Parathyroid adenoma (tissue), 2 donors: ENCODE measurements at regions not wholly inside any gene's neighbourhood (a gene's known extent, or its start where the extent isn't known, plus 50 kb on each side); places are given as distances from the start of the nearest gene placed in this dataset.

Experiments used
- H2AFZ ChIP-seq: fragments of 300-600 bp; sonication (generic); one replicate; pipeline ENCODE4 v1.7.0; 2017; ENCODE audit warnings: antibody characterized with exemption, mild to moderate bottlenecking
- H3K27ac ChIP-seq: fragments of 300-600 bp; sonication (generic); one replicate; pipeline ENCODE4 v1.7.0; 2017
- H3K27me3 ChIP-seq: fragments of 300-600 bp; sonication (generic); one replicate; pipeline ENCODE4 v1.7.0; 2017; ENCODE audit warnings: low read length; ENCODE audit not compliant: control insufficient read depth, insufficient read depth
- H3K36me3 ChIP-seq: fragments of 300-600 bp; sonication (generic); one replicate; pipeline ENCODE4 v1.7.0; 2017; ENCODE audit warnings: low read length; ENCODE audit not compliant: control insufficient read depth, insufficient read depth
- H3K4me1 ChIP-seq: fragments of 300-600 bp; sonication (generic); one replicate; pipeline ENCODE4 v1.7.0; 2017; ENCODE audit warnings: control low read depth
- H3K4me2 ChIP-seq: fragments of 300-600 bp; sonication (generic); one replicate; pipeline ENCODE4 v1.7.0; 2017; ENCODE audit warnings: low read length
- H3K4me3 ChIP-seq: fragments of 300-600 bp; sonication (generic); one replicate; pipeline ENCODE4 v1.7.0; 2017; ENCODE audit warnings: low read depth, low read length
- H3K79me2 ChIP-seq: fragments of 300-600 bp; sonication (generic); one replicate; pipeline ENCODE4 v1.7.0; 2017; ENCODE audit warnings: control low read depth
- H3K9ac ChIP-seq: fragments of 300-600 bp; sonication (generic); one replicate; pipeline ENCODE4 v1.7.0; 2017; ENCODE audit warnings: mild to moderate bottlenecking
- H3K9me3 ChIP-seq: fragments of 300-600 bp; sonication (generic); one replicate; pipeline ENCODE4 v1.7.0; 2017; ENCODE audit warnings: low read length; ENCODE audit not compliant: control insufficient read depth
- CTCF ChIP-seq: fragments of 300-600 bp; sonication (generic); IDR thresholded peaks from one replicate; pipeline ENCODE4 v1.7.0; 2017; ENCODE audit warnings: antibody characterized with exemption, mild to moderate bottlenecking
- donor health status: primary hyperparathyroidism.

- H3K4me3 ChIP-seq, result no peak overlapping the region
- no peak overlapping the region for H3K9ac ChIP-seq
- peaks cover 13% of the 10 kb centered on the region for H3K4me1 ChIP-seq
- no peak overlapping the region for H3K27ac ChIP-seq
- H2AFZ ChIP-seq, result no peak overlapping the region
- no peaks in the 10 kb centered on the region for H3K9me3 ChIP-seq
- no peaks in the 10 kb centered on the region for H3K27me3 ChIP-seq
- TF ChIP-seq CTCF, result no peak
- H3K79me2 ChIP-seq, result no peaks in the 10 kb centered on the region
- no peak overlapping the region for H3K4me2 ChIP-seq
- no peaks in the 10 kb centered on the region for H3K36me3 ChIP-seq
Measured at GRCh38 chr6:144574796-144575195, 289.7 kb downstream of the UTRN start.

GRCh38 chr6:144575327-144575726, 290.2 kb downstream of the UTRN start:
- Histone ChIP-seq H3K79me2 (no peaks in the 10 kb centered on the region), H3K9me3 (no peaks in the 10 kb centered on the region), H3K27ac (no peak overlapping the region), H2AFZ (no peak overlapping the region), H3K9ac (no peak overlapping the region), H3K27me3 (no peaks in the 10 kb centered on the region), H3K4me3 (no peak overlapping the region), H3K36me3 (no peaks in the 10 kb centered on the region), H3K4me1 (peaks cover 13% of the 10 kb centered on the region), H3K4me2 (no peak overlapping the region)
- no peak for TF ChIP-seq CTCF

GRCh38 chr6:144576871-144577270, 291.7 kb downstream of the UTRN start:
- peaks cover 23% of the 10 kb centered on the region for H3K4me1 ChIP-seq
- no peak overlapping the region for H3K4me3 ChIP-seq
- no peak for TF ChIP-seq CTCF
- H3K27me3 ChIP-seq, result no peaks in the 10 kb centered on the region
- no peaks in the 10 kb centered on the region for H3K79me2 ChIP-seq
- no peak overlapping the region for H3K4me2 ChIP-seq
- no peaks in the 10 kb centered on the region for H3K36me3 ChIP-seq
- H3K27ac ChIP-seq, result peak overlapping the region; percentile 3
- H3K9ac ChIP-seq, result no peak overlapping the region
- H3K9me3 ChIP-seq, result no peaks in the 10 kb centered on the region
- peak overlapping the region; percentile 19 for H2AFZ ChIP-seq

GRCh38 chr6:144578385-144579350, 293.5 kb downstream of the UTRN start:
- no peak overlapping the region for H2AFZ ChIP-seq
- peak overlapping the region; percentile 5 for H3K27ac ChIP-seq
- no peak overlapping the region for H3K4me3 ChIP-seq
- H3K79me2 ChIP-seq, result no peaks in the 10 kb centered on the region
- H3K4me1 ChIP-seq, result peaks cover 35% of the 10 kb centered on the region
- no peak overlapping the region for H3K4me2 ChIP-seq
- H3K36me3 ChIP-seq, result no peaks in the 10 kb centered on the region
- H3K27me3 ChIP-seq, result no peaks in the 10 kb centered on the region
- no peaks in the 10 kb centered on the region for H3K9me3 ChIP-seq
- no peak for TF ChIP-seq CTCF
- no peak overlapping the region for H3K9ac ChIP-seq

- H3K27ac ChIP-seq, result peak overlapping the region; percentile 59
- H3K9ac ChIP-seq, result no peak overlapping the region
- H3K4me1 ChIP-seq, result peaks cover 37% of the 10 kb centered on the region
Measured at GRCh38 chr6:144580039-144580438, 294.9 kb downstream of the UTRN start.

More at GRCh38 chr6:144580039-144580438, 294.9 kb downstream of the UTRN start:
- no peak for TF ChIP-seq CTCF
- H3K4me3 ChIP-seq, result no peak overlapping the region
- no peak overlapping the region for H3K4me2 ChIP-seq
- no peaks in the 10 kb centered on the region for H3K9me3 ChIP-seq
- H2AFZ ChIP-seq, result no peak overlapping the region
- no peaks in the 10 kb centered on the region for H3K27me3 ChIP-seq
- no peaks in the 10 kb centered on the region for H3K36me3 ChIP-seq
- no peaks in the 10 kb centered on the region for H3K79me2 ChIP-seq
